ENCODE measurements at regions not wholly inside any gene's neighbourhood (a gene's known extent, or its start where the extent isn't known, plus 50 kb on each side); places are given as distances from the start of the nearest gene placed in this dataset.

DNA sequence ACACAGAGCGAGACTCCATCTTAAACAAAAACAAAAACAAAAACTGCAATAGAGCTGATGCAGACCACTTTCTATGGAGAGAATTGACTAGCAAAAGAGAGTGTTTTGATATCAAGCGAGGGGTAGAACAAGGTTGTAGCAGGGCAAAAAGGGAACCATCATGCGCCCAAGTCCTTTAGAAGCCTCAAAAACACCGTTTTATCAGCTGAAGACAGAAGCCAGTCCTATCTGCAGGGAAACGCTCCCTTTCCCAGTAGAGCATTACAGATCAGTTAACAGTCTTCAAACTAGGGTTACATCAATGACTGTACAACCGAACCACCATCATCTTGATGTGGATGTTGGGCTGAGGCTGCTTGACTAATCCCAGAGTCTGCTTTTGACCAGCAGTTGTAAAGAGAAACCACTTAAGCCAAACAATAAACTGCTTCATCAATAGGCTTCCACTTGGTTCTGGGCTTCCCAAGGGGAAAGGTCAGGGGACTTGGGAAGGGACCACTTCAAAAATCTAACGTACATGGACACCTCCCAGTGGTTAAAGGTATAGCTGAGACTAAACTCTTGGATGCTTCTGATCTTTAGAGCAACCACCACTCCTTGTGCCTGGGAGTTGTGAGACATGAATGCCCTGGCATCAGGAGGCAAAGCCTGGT lies 59.6 kb upstream of the SPDEF start:
- TF ChIP-seq, protein P1, sequence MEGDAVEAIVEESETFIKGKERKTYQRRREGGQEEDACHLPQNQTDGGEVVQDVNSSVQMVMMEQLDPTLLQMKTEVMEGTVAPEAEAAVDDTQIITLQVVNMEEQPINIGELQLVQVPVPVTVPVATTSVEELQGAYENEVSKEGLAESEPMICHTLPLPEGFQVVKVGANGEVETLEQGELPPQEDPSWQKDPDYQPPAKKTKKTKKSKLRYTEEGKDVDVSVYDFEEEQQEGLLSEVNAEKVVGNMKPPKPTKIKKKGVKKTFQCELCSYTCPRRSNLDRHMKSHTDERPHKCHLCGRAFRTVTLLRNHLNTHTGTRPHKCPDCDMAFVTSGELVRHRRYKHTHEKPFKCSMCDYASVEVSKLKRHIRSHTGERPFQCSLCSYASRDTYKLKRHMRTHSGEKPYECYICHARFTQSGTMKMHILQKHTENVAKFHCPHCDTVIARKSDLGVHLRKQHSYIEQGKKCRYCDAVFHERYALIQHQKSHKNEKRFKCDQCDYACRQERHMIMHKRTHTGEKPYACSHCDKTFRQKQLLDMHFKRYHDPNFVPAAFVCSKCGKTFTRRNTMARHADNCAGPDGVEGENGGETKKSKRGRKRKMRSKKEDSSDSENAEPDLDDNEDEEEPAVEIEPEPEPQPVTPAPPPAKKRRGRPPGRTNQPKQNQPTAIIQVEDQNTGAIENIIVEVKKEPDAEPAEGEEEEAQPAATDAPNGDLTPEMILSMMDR (IDR thresholded peaks at IDR 0.05; ENCODE audit: borderline replicate concordance, control extremely low read depth, extremely low read depth, insufficient read depth, missing control alignments) = no peak
- DNase-seq (ENCODE audit: low spot score) = no peak
- in situ Hi-C loops (cut with MboI; ENCODE audit: low sequenced_read_pairs, unreplicated experiment) = no loop called here

DNA sequence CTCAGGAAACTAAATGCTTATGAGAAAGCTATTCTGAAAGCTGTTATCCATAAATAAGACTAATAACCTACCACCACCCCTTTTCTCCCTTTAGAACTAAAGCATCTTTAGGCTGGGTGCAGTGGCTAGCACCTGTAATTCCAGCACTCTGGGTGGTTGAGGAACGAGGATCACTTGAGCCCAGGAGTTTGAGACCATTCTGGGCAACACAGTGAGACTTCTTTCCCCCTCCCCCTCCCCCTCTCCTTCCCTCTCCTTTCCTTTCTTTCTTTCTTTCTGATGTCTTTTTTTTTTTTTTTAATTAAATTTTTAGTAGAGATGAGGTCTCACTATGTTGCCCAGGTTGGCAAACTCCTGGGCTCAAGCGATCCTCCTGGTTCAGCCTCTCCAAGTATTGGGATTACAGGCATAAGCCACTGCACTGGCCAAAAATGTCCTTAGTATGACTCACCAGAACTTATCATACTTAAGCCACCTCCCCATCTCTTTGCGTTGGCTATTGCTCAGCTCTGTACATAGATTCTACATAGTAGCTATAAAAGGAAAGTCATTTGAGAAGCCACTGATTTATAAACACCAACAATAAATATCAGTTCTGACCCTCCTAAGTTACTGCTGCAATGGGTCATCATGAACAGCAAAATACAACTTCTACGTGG lies 54.8 kb upstream of the SPDEF start:
- no peak for DNase-seq (ENCODE audit: low spot score)
- in situ Hi-C loops (cut with MboI; ENCODE audit: low sequenced_read_pairs, unreplicated experiment) = no loop called here
- TF ChIP-seq, protein P1 (IDR thresholded peaks at IDR 0.05; ENCODE audit: borderline replicate concordance, control extremely low read depth, extremely low read depth, insufficient read depth, missing control alignments) = no peak

- no peak for DNase-seq (ENCODE audit: low spot score)
- TF ChIP-seq, protein P1 (IDR thresholded peaks at IDR 0.05; ENCODE audit: borderline replicate concordance, control extremely low read depth, extremely low read depth, insufficient read depth, missing control alignments) = no peak
- in situ Hi-C loops (cut with MboI; ENCODE audit: low sequenced_read_pairs, unreplicated experiment) = no loop called here
Measured at GRCh38 chr6:34608321-34609091, 52.4 kb upstream of the SPDEF start.

GRCh38 chr6:34606477-34607265 lies 50.5 kb upstream of the SPDEF start:
- in situ Hi-C loops (cut with MboI; ENCODE audit: low sequenced_read_pairs, unreplicated experiment) = no loop called here
- TF ChIP-seq, protein P1 (IDR thresholded peaks at IDR 0.05; ENCODE audit: borderline replicate concordance, control extremely low read depth, extremely low read depth, insufficient read depth, missing control alignments) = no peak
- no peak for DNase-seq (ENCODE audit: low spot score)

Data from GM13976 (cell line).